H1 (cell line): ENCODE measurements at regions not wholly inside any gene's neighbourhood (a gene's known extent, or its start where the extent isn't known, plus 50 kb on each side); places are given as distances from the start of the nearest gene placed in this dataset.

ENCODE experiments used
- CTCF ChIP-seq, 3 experiments: IDR thresholded peaks; 1 replicate in 2 of 3; 2 replicates in 1 of 3; pipeline versions ENCODE4 v1.5.1 to v1.6.1; 2011; ENCODE audit warnings: low read length in 3 of 3, mild to moderate bottlenecking in 3 of 3, inconsistent platforms in 2 of 3, low read depth in 1 of 3, moderate library complexity in 1 of 3; ENCODE audit not compliant: insufficient read depth in 1 of 3; ENCODE audit errors: control extremely low read depth in 1 of 3
- GABPA ChIP-seq: IDR thresholded peaks from 2 replicates; pipeline ENCODE4 v1.6.1; 2011; ENCODE audit warnings: mild to moderate bottlenecking, low read length, moderate library complexity, borderline replicate concordance; ENCODE audit not compliant: insufficient read depth
- POLR2A ChIP-seq, 2 experiments: IDR thresholded peaks; 1 replicate in 1 of 2; 2 replicates in 1 of 2; pipeline ENCODE4 v1.6.1; 2011; ENCODE audit warnings: low read depth in 2 of 2, low read length in 2 of 2, mild to moderate bottlenecking in 2 of 2; ENCODE audit errors: control extremely low read depth in 1 of 2
- YY1 ChIP-seq: IDR thresholded peaks from 2 replicates; pipeline ENCODE4 v1.6.1; 2011; ENCODE audit warnings: low read depth, mild to moderate bottlenecking, low read length

GRCh38 chr6:165831812-165832510 lies 168.9 kb upstream of the PDE10A start:
- TF ChIP-seq CTCF (IDR thresholded peaks at IDR 0.05; ENCODE audit: control extremely low read depth in 1 of 3, insufficient read depth in 1 of 3, low read depth in 1 of 3, low read length in 3 of 3) (no peak), GABPA (no peak), POLR2A (IDR thresholded peaks at IDR 0.05; ENCODE audit: control extremely low read depth in 1 of 2, low read depth in 2 of 2, low read length in 2 of 2) (no peak), YY1 (no peak)
